H9 (cell line): ENCODE measurements at regions not wholly inside any gene's neighbourhood (a gene's known extent, or its start where the extent isn't known, plus 50 kb on each side); places are given as distances from the start of the nearest gene placed in this dataset.

Experiments
- DNase-seq: peaks from one replicate; pipeline ENCODE4 v3.0.0-alpha.2; 2017
- H2AFZ ChIP-seq: one replicate; pipeline ENCODE4 v1.6.1; 2013; ENCODE audit warnings: mild to moderate bottlenecking, low read length, control low read depth, moderate library complexity
- H2AK5ac ChIP-seq: 2 replicates; pipeline ENCODE4 v1.6.1; 2013; ENCODE audit warnings: low read length, control low read depth, mixed read lengths; ENCODE audit not compliant: insufficient read length
- H2BK120ac ChIP-seq: one replicate; pipeline ENCODE4 v1.6.1; 2013; ENCODE audit warnings: low read depth, mild to moderate bottlenecking, low read length, control low read depth, inconsistent platforms; ENCODE audit not compliant: poor library complexity, severe bottlenecking
- H2BK12ac ChIP-seq: 2 replicates; pipeline ENCODE4 v1.6.1; 2013; ENCODE audit warnings: low read length, control low read depth, mixed read lengths, low read depth; ENCODE audit not compliant: insufficient read length
- H2BK15ac ChIP-seq: 2 replicates; pipeline ENCODE4 v1.6.1; 2013; ENCODE audit warnings: low read depth, low read length, control low read depth
- H2BK20ac ChIP-seq: one replicate; pipeline ENCODE4 v1.6.1; 2013; ENCODE audit warnings: low read depth, mild to moderate bottlenecking, low read length, control low read depth, inconsistent platforms; ENCODE audit not compliant: poor library complexity, severe bottlenecking
- H2BK5ac ChIP-seq: 2 replicates; pipeline ENCODE4 v1.6.1; 2013; ENCODE audit warnings: low read length, control low read depth, mixed read lengths; ENCODE audit not compliant: insufficient read length
- H3K14ac ChIP-seq: 2 replicates; pipeline ENCODE4 v1.6.1; 2013; ENCODE audit warnings: low read length, control low read depth; ENCODE audit not compliant: insufficient read depth
- H3K18ac ChIP-seq: 2 replicates; pipeline ENCODE4 v1.6.1; 2013; ENCODE audit warnings: low read depth, mild to moderate bottlenecking, mixed read lengths, low read length, control low read depth; ENCODE audit not compliant: insufficient read length
- H3K23ac ChIP-seq: 2 replicates; pipeline ENCODE4 v1.6.1; 2013; ENCODE audit warnings: low read length, control low read depth, mixed read lengths, low read depth; ENCODE audit not compliant: insufficient read length
- H3K23me2 ChIP-seq: 2 replicates; pipeline ENCODE4 v1.6.1; 2013; ENCODE audit warnings: low read depth, mild to moderate bottlenecking, mixed read lengths, low read length, control low read depth; ENCODE audit not compliant: insufficient read length, poor library complexity, severe bottlenecking
- H3K27ac ChIP-seq: 2 replicates; pipeline ENCODE4 v1.5.1; 2013; ENCODE audit warnings: low read length, control low read depth, mixed read lengths, low read depth; ENCODE audit not compliant: insufficient read length
- H3K27me3 ChIP-seq: 2 replicates; pipeline ENCODE4 v1.6.1; 2013; ENCODE audit warnings: low read length, control low read depth, inconsistent platforms; ENCODE audit not compliant: insufficient read depth
- H3K4ac ChIP-seq: 2 replicates; pipeline ENCODE4 v1.6.1; 2013; ENCODE audit warnings: low read depth, mild to moderate bottlenecking, control low read depth, inconsistent platforms, low read length, moderate library complexity
- H3K4me1 ChIP-seq: 2 replicates; pipeline ENCODE4 v1.6.1; 2013; ENCODE audit warnings: low read length, control low read depth, inconsistent platforms; ENCODE audit not compliant: insufficient read depth
- H3K4me2 ChIP-seq: 2 replicates; pipeline ENCODE4 v1.6.1; 2013; ENCODE audit warnings: low read length, control low read depth, mixed read lengths; ENCODE audit not compliant: insufficient read length, insufficient read depth
- H3K56ac ChIP-seq: 2 replicates; pipeline ENCODE4 v1.6.1; 2013; ENCODE audit warnings: low read depth, mild to moderate bottlenecking, mixed read lengths, low read length, control low read depth; ENCODE audit not compliant: insufficient read length
- H3K79me1 ChIP-seq: 2 replicates; pipeline ENCODE4 v1.6.1; 2013; ENCODE audit warnings: low read depth, mild to moderate bottlenecking, moderate library complexity, low read length, control low read depth, inconsistent platforms; ENCODE audit not compliant: insufficient read depth, poor library complexity, severe bottlenecking
- H3K79me2 ChIP-seq: 2 replicates; pipeline ENCODE4 v1.6.1; 2013; ENCODE audit warnings: low read length, control low read depth, inconsistent platforms; ENCODE audit not compliant: insufficient read depth
- H3K9ac ChIP-seq: 2 replicates; pipeline ENCODE4 v1.6.1; 2013; ENCODE audit warnings: low read length, control low read depth, mixed read lengths; ENCODE audit not compliant: insufficient read length; ENCODE audit errors: extremely low read depth
- H3K9me3 ChIP-seq: one replicate; pipeline ENCODE4 v1.6.1; 2013; ENCODE audit warnings: low read depth, low read length, inconsistent platforms; ENCODE audit not compliant: control insufficient read depth
- H3T11ph ChIP-seq: one replicate; pipeline ENCODE4 v1.6.1; 2013; ENCODE audit warnings: mild to moderate bottlenecking, low read length, control low read depth, inconsistent platforms
- H4K20me1 ChIP-seq: one replicate; pipeline ENCODE4 v1.6.1; 2013; ENCODE audit not compliant: control insufficient read depth, insufficient read length, insufficient read depth
- H4K5ac ChIP-seq: 2 replicates; pipeline ENCODE4 v1.6.1; 2013; ENCODE audit warnings: low read depth, mild to moderate bottlenecking, mixed read lengths, low read length, control low read depth; ENCODE audit not compliant: insufficient read length
- H4K8ac ChIP-seq: replicated peaks from 2 replicates; pipeline ENCODE4 v1.6.1; 2013; ENCODE audit warnings: low read length, control low read depth, mixed read lengths, low read depth; ENCODE audit not compliant: insufficient read length
- H4K91ac ChIP-seq: 2 replicates; pipeline ENCODE4 v1.6.1; 2013; ENCODE audit warnings: low read depth, mild to moderate bottlenecking, moderate library complexity, mixed read lengths, low read length, control low read depth; ENCODE audit not compliant: insufficient read length
- H3K27ac Mint-ChIP-seq, 3 experiments: 2 replicates in 2 of 3; 3 replicates in 1 of 3; pipeline ENCODE4 v1.8.0; 2020 to 2021; ENCODE audit warnings: mixed read lengths in 3 of 3, mild to moderate bottlenecking in 1 of 3, moderate library complexity in 1 of 3
- H3K27me3 Mint-ChIP-seq: 2 replicates; pipeline ENCODE4 v1.8.0; 2021; ENCODE audit warnings: low read depth, mild to moderate bottlenecking, moderate library complexity, mixed read lengths
- H3K36me3 Mint-ChIP-seq, 3 experiments: 2 replicates in 2 of 3; 3 replicates in 1 of 3; pipeline ENCODE4 v1.8.0; 2020 to 2021; ENCODE audit warnings: low read depth in 3 of 3, mixed read lengths in 3 of 3; ENCODE audit not compliant: insufficient read depth in 1 of 3
- H3K4me1 Mint-ChIP-seq, 2 experiments: 2 replicates each; pipeline ENCODE4 v1.8.0; 2020; ENCODE audit warnings: mixed read lengths in 2 of 2
- H3K4me3 Mint-ChIP-seq, 2 experiments: 2 replicates in 1 of 2; 3 replicates in 1 of 2; pipeline ENCODE4 v1.8.0; 2020 to 2021; ENCODE audit warnings: mild to moderate bottlenecking in 2 of 2, mixed read lengths in 2 of 2, moderate library complexity in 1 of 2
- H3K9me3 Mint-ChIP-seq, 2 experiments: 2 replicates in 1 of 2; 3 replicates in 1 of 2; pipeline ENCODE4 v1.8.0; 2020; ENCODE audit warnings: mild to moderate bottlenecking in 2 of 2, mixed read lengths in 2 of 2, moderate library complexity in 1 of 2
- CTCF ChIP-seq: fragments of 200-600 bp; sonication (generic); conservative IDR thresholded peaks from 3 replicates; pipeline ENCODE4 v1.8.0; 2021; ENCODE audit warnings: antibody characterized with exemption, mild to moderate bottlenecking
- WGBS: extraction: QIAGEN DNeasy Blood & Tissue Kit; methylation state at CpG from one replicate; pipeline ENCODE4 v1.1.7; 2013; ENCODE audit warnings: missing lambda C conversion rate, low lambda C conversion rate, mixed read lengths; ENCODE audit not compliant: insufficient read length; ENCODE audit errors: extremely low coverage; 5-methylcytosine and 5-hydroxymethylcytosine counted together

- Histone ChIP-seq H3T11ph (no peak overlapping the region), H4K5ac (no peak overlapping the region), H3K14ac (no peak overlapping the region), H3K4me2 (no peak overlapping the region), H3K79me1 (no peaks in the 10 kb centered on the region), H3K23ac (no peak overlapping the region), H3K9me3 (no peaks in the 10 kb centered on the region), H3K9ac (no peak overlapping the region), H2AFZ (no peak overlapping the region), H2AK5ac (no peak overlapping the region), H2BK20ac (no peak overlapping the region), H3K4me1 (0 out of 2 replicates have a peak, but pooled peaks cover 3% of the 10 kb centered on the region), H4K8ac (no peak overlapping the region), H3K27me3 (no peaks in the 10 kb centered on the region), H3K79me2 (no peaks in the 10 kb centered on the region), H2BK120ac (no peak overlapping the region), H3K56ac (no peak overlapping the region), H4K91ac (no peak overlapping the region), H2BK15ac (no peak overlapping the region), H3K4ac (no peak overlapping the region), H3K18ac (no peak overlapping the region), H3K23me2 (no peaks in the 10 kb centered on the region), H2BK5ac (no peak overlapping the region), H2BK12ac (no peak overlapping the region), H3K27ac (no peak overlapping the region), H4K20me1 (no peaks in the 10 kb centered on the region)
- Mint-ChIP-seq H3K9me3 (no peaks in the 10 kb centered on the region), H3K27me3 (no peaks in the 10 kb centered on the region), H3K27ac (no peak overlapping the region), H3K36me3 (no peaks in the 10 kb centered on the region), H3K4me3 (no peak overlapping the region), H3K4me1 (peaks cover under 1 to 2% of the 10 kb centered on the region in 2 experiments; a peak in 3 of 4 replicates)
- WGBS = no CpG with 5 or more reads among the region's 1 CpG
- TF ChIP-seq CTCF = no peak
- no peak for DNase-seq
Observed at GRCh38 chr3:124395584-124396338, 334.5 kb upstream of the UMPS start.
